WI38 (cell line): ENCODE measurements at regions not wholly inside any gene's neighbourhood (a gene's known extent, or its start where the extent isn't known, plus 50 kb on each side); places are given as distances from the start of the nearest gene placed in this dataset.

Experiments used
- H3K4me3 ChIP-seq: 2 replicates; pipeline ENCODE4 v1.5.1; 2011; ENCODE audit warnings: low read depth, mild to moderate bottlenecking, control low read depth, low read length
- CTCF ChIP-seq: IDR thresholded peaks from 2 replicates; pipeline ENCODE4 v1.5.1; 2012; ENCODE audit warnings: low read depth, mild to moderate bottlenecking, control low read depth, low read length

GRCh38 chr2:35080231-35080910 lies 1275.2 kb upstream of the CRIM1 start:
- H3K4me3 ChIP-seq = no peak overlapping the region
- TF ChIP-seq CTCF = no peak

- TF ChIP-seq CTCF = no peak
- H3K4me3 ChIP-seq = no peak overlapping the region
These were observed 1288.2 kb upstream of the CRIM1 start for GRCh38 chr2:35067420-35067819.

GRCh38 chr2:35063836-35064235 lies 1291.7 kb upstream of the CRIM1 start:
- no peak for TF ChIP-seq CTCF

GRCh38 chr2:35035883-35036282 lies 1319.7 kb upstream of the CRIM1 start:
- TF ChIP-seq CTCF = no peak
- no peak overlapping the region for H3K4me3 ChIP-seq

More at GRCh38 chr2:35063836-35064235, 1291.7 kb upstream of the CRIM1 start:
- H3K4me3 ChIP-seq = no peak overlapping the region

- no peak overlapping the region for H3K4me3 ChIP-seq
- no peak for TF ChIP-seq CTCF
These were observed 1321.8 kb upstream of the CRIM1 start for GRCh38 chr2:35033748-35034147.

- no peak overlapping the region for H3K4me3 ChIP-seq
- TF ChIP-seq CTCF = no peak
These were observed 1332.0 kb upstream of the CRIM1 start for GRCh38 chr2:35023545-35023944.

- no peak for TF ChIP-seq CTCF
- H3K4me3 ChIP-seq = no peak overlapping the region
These were observed 1355.1 kb upstream of the CRIM1 start for GRCh38 chr2:35000453-35000852.
